ENCODE measurements at regions not wholly inside any gene's neighbourhood (a gene's known extent, or its start where the extent isn't known, plus 50 kb on each side); places are given as distances from the start of the nearest gene placed in this dataset.

DNA sequence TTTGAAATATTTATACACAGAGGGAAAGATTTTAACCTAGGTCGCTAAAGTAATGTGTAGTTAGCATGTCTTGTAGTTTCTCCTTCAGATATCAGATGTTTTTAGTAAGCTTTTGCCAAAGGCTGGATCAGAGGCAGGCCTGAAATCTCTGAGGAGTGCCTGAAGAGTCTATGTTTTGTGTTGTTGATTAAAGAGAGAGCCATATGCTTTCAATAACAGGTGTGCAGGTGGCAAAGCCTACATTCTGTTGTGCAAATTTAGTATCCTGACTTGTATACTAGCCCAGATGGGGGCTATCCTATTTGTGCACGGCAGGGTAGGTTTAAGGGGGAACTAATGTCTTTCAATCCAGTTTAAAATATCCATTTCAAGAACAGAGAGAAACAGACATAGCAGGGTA, 167.1 kb upstream of the ATXN1 start:
- no peak for TF ChIP-seq POLR2AphosphoS5 (IDR thresholded peaks at IDR 0.05)
- TF ChIP-seq, protein P1, sequence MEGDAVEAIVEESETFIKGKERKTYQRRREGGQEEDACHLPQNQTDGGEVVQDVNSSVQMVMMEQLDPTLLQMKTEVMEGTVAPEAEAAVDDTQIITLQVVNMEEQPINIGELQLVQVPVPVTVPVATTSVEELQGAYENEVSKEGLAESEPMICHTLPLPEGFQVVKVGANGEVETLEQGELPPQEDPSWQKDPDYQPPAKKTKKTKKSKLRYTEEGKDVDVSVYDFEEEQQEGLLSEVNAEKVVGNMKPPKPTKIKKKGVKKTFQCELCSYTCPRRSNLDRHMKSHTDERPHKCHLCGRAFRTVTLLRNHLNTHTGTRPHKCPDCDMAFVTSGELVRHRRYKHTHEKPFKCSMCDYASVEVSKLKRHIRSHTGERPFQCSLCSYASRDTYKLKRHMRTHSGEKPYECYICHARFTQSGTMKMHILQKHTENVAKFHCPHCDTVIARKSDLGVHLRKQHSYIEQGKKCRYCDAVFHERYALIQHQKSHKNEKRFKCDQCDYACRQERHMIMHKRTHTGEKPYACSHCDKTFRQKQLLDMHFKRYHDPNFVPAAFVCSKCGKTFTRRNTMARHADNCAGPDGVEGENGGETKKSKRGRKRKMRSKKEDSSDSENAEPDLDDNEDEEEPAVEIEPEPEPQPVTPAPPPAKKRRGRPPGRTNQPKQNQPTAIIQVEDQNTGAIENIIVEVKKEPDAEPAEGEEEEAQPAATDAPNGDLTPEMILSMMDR (IDR thresholded peaks at IDR 0.05), result no peak

All from suprapubic skin (tissue), 3 donors.